Renal cortex interstitium (tissue), 11 donors: ENCODE measurements at regions not wholly inside any gene's neighbourhood (a gene's known extent, or its start where the extent isn't known, plus 50 kb on each side); places are given as distances from the start of the nearest gene placed in this dataset.
"Not testable (repeated sequence)": the region's sequence is repeated elsewhere in the genome, so short reads cannot be mapped to it uniquely, and the experiment has no call there.

Experiments
- DNase-seq, 11 donors: peaks; one replicate each; pipeline ENCODE4 v3.0.0-alpha.2; 2013; ENCODE audit warnings: low read depth in 9 of 11, low spot score in 4 of 11; ENCODE audit errors: extremely low read depth in 1 of 11

DNA sequence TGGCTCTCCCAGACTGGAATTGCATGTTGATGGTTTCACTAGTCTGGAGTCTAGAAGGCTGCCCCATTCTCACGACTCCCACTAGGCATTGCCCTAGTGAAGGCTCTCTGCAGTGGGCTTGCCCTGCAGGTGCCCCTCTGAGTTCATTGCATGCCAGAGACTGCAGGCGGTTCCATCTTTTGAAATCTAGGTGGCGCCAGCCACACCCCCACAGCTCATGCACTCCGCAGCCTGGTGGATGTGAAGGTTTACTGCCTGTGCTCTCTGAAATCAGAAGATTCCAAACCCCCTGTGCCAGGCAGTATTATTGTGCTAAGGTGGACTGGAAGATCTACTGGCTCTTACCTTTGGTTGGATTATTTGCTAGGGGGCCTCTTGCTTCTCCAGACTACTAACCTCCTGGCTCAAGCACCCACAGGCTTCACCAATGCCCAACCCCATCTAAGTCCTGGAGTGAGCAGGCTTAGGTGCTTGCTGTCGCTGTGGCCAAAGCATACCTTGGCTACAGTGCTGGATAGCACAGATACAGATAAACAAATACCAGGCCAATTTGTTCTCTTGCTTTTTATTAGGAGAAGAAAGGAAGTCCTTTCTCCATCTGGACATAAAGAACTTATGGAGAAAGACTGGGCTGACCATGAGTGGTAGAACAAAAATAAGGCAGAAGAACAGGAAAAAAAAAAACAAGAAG, 83.5 kb upstream of the SIM2 start:
- DNase-seq = no peak

DNA sequence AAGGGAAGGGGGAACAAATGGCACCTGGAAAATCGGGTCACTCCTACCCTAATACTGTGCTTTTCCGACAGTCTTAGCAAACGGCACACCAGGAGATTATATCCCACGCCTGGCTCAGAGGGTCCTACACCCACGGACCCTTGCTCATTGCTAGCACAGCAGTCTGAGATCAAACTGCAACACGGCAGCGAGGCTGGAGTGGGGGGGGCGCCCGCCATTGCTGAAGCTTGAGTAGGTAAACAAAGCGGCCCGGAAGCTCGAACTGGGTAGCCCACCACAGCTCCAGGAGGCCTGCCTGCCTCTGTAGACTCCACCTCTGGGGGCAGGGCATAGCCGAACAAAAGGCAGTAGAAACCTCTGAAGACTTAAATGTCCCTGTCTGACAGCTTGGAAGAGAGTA, 82.1 kb upstream of the SIM2 start:
- not testable (repeated sequence) for DNase-seq

DNA sequence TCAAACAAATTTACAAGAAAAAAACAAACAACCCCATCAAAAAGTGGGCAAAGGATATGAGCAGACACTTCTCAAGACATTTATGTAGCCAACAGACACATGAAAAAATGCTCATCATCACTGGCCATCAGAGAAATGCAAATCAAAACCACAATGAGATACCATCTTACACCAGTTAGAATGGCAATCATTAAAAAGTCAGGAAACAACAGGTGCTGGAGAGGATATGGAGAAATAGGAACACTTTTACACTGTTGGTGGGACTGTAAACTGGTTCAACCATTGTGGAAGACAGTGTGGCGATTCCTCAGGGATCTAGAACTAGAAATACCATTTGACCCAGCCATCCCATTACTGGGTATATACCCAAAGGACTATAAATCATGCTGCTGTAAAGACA, 77.1 kb upstream of the SIM2 start:
- DNase-seq = not testable (repeated sequence)

DNA sequence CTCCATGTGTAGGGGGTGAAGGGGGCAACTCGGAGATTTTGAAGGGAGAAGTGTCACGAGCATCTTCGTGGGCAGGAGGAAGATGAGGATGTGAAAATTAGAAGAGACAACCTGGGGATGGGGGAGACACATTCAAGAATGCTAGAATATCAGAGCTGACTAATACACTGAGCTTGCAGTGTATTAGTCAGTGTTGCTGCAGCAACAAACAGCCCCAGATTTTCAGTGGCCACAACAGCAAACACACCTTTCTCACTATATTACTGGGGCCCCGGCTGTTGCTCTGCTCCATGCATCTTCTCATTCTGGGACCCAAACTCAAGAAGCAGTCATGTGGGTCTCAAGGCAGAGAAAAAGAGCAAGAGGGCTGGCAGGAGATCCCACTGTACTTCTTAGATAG, 74.8 kb upstream of the SIM2 start:
- DNase-seq = no peak

DNA sequence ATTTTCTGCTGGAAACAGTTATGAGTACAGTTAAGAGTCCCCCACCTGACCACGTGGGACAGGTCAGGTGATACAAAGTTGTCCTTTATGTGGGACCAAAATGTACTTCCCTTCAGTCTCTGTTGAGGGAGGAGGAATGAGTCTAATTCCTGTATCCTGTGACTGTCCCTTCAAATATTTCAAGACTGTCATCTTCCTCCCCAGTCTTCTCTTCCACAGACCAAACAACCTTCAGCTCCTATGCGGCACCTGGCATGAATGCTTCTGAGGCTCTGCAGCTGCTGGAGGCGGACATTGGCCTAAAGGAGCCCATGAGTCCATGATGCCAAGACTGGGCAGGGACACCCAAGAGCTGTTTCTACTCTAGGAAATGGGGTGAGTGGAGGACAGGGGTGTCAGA, 72.1 kb upstream of the SIM2 start:
- DNase-seq = no peak

DNA sequence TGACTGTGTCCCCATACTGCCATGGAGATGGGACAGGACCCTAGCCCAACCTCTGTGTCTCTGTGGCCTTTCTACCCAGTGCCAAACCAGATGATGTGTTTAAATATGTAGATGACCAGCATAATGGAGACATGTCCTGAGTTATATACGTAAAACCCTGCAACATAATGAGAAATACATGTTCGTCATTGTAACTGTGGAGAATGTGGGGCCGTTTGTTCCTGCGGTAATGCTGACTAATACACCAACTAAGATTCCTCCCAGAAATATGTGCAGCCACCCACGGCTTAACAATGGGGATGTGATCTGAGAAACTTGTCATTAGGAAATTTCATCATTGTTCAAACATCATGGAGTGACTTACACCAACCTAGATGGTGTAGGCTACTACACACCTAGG, 71.7 kb upstream of the SIM2 start:
- no peak for DNase-seq

DNA sequence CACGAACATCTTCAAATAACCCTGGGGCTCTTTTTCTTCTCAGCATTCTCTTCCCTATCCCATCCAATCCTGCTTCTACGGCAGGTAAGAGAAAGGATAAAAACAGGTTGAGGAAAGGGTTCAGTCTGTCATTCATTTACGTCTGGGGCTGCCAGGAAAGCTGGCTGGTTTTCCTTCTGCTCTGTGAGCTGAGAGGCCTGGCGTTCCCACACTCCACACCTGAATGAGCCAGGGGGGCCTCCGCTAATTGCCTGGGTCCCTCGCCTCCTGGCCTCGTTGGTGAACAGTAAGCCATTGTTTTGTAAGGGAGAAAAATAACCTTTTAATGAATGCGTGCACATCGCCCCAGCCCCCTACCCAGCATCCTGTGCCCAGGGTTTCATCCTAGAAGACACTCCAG, 70.8 kb upstream of the SIM2 start:
- peak in 4 of 11 donors; percentile 15 to 56 (median 56) for DNase-seq

DNA sequence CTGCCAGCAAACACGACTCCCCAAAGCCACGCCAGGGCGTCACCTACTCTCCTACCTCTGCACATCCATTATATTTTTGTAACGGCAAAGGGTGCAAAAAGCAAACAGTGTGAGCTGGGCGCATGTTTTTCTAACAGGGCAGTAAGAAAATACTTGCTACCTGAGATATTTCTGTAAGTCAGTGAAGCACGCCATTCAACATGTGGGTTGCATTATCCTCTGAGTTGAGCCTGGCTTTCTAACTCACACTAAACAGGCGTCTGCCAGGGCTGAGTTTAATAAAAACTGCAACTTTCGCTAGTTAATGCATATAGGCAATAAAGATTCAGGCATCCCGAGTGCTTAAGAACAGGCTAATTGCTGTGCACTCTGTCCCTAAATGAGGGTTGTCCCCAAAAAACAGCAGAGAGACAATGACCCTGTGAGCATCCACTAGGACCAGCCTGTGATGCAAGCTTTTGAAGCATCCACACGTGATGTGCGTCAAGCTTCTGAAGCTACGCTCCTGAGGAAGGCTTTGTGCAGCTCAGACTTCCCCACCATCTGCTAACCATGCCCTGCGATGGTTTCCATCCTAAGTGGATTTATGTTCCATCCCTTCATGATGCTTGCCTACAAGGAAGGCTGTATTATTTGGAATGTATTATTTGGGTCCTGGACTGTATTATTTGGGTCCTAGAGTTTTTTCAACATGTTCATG, 70.0 kb upstream of the SIM2 start:
- no peak for DNase-seq

DNA sequence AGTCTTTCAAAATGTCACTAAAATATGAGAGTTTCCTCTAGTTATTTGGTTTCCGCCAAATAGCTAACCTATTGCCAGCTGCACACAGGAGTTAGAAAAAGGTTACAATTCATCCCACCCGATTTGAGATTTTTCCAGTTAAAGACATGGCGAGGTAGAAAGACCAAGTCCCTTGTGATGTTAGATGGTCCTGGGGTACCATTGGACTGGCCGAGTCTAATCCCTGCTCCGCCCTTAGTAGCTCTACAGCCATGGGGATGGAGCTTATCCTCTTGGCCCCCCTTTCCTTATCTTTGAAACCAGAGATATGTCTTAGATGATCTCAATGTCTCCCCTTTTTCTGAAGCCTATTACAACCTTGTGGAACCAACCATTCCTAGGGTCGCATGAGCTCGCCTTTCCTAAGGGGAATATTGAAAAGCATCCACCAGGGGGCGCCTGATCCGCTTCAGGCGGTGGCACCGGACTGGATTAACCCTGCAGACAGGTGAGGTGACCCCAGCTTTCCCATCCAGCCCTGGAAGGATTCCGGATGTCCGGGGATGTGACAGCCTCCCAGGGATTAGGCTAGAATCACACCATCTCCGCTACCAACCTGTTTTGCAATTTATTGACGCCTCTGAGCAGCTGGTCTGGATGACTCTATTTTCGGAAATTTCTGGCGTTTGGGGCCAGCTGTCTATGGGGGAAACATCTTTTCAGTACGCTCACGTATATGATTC, 68.3 kb upstream of the SIM2 start:
- peak in 1 of 11 donors; percentile 30 for DNase-seq

DNA sequence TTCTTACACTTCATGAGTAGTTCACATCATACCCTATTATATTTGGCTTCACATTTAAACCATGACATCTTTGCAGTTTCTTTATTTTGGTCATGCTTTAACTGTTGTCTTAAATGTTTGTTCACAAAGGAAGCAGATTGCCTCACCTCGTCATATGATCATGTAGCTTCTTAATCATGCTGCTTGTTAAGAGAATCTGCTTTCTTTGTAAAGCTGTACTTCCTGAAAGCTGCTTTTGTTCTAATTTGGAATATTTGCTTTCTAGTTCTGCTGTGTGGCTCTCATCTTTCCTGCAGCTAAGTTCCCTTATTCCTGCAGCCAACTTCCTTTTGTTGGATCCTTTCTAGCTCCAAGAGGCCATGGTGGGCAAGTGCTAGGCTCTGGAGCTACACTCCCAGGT, 62.9 kb upstream of the SIM2 start:
- no peak for DNase-seq

DNA sequence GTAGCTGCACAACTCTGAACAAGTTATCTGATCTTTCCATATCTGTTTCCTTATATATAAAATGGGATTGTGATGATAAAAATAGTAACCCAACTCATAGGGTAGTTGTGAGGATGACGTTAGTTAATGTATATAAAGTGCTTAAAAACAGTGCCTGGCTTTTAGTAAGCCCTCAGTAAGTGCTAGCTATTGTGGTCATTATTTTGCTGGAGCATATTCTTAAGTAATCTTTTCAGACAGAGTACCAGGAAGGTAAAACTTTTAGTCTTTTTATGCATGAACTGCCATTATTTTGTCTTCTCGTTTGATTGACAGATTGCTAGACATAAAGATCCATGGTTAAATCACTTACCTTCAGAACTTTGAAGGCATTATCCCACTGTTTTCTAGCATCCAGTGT, 62.5 kb upstream of the SIM2 start:
- no peak for DNase-seq

DNA sequence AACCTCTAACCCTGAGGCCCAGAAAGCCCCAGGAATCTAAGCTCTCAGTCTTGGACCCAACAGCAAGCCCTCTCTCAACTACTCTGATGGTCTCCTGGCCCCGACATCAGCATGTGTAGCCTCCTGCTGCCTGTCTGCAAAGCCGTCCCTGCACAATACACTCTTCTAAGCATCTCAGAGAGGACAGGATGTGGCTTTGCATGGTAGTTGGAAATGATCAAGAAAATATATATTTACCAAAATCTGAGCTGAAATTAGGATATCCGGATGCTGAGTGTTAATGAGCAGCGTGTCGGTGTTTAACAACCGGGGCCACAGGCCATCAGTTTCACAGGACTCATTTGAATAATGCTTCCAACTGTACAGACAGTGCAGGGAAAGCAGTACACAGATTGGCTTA, 59.1 kb upstream of the SIM2 start:
- no peak for DNase-seq

DNA sequence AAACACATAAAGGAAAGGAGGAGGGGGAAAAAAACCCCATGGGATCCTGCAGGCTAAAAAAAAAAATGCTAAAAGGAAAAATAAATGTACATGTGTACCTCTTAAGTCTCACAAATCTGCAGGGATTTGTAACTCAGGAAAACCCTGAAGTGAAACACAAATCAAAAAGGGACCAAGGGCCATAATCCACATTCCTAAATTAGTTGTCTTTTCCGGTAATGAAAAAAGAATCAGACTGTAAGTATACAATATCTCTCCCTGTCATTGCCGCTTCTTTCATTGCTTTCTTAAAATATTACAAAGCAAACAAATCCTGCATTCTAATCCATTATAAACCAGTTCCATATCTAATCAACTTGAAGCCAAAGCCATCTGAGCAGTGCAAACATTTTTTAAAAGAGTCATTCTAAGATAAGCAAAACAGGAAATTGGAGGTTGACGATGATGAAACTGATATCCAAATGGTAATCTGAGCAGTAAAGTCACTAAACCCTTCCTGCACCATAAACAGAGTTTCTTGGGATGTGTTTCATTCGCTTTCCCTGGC, 58.7 kb upstream of the SIM2 start:
- DNase-seq = peak in 1 of 11 donors; percentile 25

DNA sequence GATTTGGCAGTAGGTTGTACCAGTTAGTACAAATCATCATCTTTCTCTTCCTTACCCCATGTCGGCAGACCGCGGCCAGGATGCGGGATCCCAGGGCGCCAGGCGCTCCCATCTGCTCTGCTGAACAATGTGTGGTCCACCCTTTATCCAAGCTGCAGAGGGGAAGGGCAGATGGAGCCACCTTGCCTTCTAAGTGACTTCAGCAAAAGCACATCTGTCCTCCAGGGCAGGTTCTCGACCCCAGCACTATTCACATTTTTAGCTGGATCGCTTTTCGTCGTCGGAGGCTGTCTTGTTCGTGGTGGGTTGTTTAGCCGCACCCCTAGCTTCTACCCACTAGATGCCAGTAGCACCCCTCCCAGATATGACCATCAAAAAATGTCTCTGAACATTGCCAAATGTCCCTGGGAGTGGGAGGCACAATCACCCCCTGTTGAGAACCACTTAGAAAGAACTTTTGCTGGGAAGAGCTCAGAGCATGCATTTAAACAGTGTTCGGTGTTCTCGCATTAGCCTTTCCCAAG, 58.1 kb upstream of the SIM2 start:
- DNase-seq = no peak

DNA sequence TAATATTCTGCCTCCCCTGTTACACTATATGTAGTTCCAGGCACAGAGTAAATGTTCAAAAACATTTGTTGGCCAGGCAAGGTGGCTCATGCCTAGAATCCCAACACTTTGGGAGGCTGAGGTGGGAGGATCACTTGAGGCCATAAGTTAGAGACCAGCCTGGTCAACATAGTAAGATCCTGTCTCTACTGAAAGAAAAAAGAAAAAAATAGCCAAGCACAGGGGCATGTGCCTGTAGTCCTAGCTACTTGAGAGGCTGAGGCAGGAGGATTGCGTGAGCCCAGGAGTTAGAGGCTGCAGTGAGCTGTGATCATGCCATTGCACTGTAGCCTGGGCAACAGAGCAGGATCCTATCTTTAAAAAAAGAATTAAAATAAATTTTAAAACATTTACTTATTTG, 57.6 kb upstream of the SIM2 start:
- DNase-seq = no peak

DNA sequence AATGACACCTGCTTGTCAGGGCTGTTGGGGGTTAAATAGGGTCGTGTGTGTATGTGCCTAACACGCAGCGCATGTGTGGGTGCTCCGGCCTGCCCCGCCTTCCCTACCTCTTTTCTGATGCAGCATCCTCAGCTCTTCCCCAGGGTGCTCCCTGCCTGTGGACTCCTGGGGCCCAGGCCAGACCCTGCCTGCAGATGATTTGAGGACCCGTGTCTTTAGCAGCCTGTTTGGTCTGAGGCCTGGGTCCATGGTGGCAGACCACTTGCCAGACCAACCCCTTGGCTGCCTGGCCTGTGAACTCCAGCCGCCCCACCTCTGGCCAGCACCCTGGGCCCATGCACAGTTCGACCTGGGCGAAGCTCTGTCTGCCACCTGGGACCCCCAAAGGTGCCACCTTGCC, 57.0 kb upstream of the SIM2 start:
- DNase-seq = no peak

DNA sequence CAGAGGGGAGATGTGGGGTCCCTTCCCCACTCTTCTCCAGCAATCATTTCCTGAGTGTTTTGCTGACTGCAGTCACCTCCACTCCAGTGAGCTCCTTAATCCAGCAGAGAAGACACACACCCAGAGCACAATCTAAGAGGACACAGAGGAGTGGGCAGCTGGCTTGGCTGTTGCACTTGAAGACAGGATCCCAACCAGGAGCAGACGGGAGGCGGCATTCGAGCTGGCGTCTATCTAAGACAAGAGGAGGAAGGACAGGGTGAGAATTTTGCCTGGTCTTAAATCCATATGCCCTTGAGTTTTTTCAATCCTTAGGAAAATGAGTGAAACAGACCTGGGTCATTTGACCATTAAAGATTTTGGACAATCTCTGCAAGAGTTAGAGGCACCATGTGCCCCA, 56.1 kb upstream of the SIM2 start:
- DNase-seq = no peak

DNA sequence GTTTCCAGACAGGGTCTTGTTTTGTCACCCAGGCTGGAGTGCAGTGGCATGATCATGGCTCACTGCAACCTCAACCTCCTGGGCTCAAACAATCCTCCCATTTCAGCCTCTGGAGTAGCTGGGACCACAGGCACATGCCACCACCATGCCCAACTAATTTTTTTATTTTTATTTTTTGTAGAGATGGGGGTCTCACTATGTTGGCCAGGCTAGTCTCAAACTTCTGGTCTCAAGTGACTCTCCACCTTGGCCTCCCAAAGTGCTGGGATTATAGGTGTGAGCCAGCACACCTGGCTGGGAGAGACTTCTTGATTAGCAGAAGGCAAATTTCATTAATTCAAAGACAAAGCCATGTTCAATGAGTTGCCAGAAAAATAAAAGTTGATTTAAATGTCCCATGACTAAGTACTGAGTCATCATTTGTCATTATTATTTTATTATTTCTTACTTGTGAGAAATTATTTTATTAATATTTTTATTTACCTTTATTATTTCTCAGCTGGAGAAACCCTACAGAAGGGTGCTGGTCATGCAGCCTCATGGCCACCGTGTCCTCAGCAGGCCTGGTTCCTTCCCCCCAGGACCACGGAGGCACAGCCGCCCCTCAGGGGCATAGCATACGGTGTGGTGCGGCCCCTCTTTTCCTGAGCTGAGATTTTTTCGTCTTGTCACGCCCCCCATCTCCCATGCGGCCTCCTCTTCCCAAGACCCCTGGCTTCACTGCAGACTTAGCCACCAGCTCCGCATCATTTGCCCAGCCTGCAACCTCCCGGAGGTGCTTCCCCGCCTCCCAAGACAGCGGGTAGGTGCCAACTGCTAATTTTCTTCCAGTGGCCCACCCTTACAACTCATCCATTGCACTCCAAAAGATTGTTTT, 55.3 kb upstream of the SIM2 start:
- DNase-seq = no peak

DNA sequence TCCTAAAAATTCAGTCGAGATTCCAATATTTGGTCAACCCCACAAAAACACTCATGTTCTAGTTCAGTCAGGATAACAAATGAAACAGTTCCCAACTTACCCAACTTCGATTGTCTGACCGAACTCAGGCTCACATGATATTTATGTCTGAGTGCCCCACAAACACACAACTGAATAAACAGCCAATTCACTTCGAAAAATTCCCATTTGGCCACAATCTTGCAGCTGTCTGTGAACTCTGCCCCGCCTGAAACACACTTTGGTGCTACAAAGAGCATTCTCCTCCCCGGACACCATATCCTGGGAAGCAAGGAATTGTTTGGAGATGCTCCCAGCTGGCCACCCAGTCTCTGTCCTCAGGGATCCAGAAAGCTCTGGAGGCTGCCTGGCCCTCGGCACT, 52.9 kb upstream of the SIM2 start:
- DNase-seq = no peak
